CMK (cell line): ENCODE measurements at regions not wholly inside any gene's neighbourhood (a gene's known extent, or its start where the extent isn't known, plus 50 kb on each side); places are given as distances from the start of the nearest gene placed in this dataset.
"Not testable (repeated sequence)": the region's sequence is repeated elsewhere in the genome, so short reads cannot be mapped to it uniquely, and the experiment has no call there.

Experiments used
- DNase-seq: peaks from one replicate; pipeline ENCODE4 v3.0.0-alpha.2; 2010; ENCODE audit warnings: low read depth

DNA sequence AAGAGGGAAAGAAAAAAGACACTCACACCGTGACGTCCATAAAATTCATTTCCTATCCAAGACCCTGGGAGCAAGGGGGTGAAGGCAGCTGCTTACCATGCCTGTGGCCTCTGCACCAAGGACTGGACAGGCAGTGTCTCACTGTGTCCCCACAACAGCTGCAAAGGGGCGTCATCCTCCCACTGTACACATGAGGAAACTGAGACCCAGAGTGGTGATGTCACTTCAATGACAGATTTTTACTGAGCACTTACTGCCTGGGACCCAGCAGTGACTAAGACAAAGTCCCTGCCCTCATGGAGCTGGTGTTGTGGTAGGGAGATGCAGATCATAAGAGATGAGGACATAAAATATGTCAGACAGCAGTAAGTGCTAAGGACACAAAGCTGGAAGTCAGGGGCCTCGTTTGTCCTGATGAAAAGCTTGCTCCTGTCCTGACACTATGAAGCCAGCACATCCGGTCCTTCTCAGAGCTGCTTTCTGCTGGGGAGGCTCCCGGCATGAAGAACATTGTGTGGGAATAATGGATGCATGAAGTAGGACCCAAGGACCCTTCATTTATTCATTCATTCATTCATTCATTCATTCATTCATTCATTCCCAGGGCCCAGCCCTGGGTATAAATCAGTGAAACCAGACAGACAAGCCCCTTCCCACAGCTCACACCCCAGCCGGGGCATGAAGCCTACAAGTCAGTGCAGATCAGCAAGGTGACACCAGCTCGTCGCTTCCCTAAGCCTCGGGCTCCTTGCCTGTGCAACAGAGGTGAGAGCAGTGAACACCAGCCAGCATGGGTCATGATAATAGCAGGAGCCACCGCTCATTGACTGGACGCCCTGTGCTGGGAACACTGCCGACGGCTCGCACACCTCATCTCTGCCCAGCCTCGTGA, 473.7 kb downstream of the MATN1 start:
- DNase-seq, result no peak

DNA sequence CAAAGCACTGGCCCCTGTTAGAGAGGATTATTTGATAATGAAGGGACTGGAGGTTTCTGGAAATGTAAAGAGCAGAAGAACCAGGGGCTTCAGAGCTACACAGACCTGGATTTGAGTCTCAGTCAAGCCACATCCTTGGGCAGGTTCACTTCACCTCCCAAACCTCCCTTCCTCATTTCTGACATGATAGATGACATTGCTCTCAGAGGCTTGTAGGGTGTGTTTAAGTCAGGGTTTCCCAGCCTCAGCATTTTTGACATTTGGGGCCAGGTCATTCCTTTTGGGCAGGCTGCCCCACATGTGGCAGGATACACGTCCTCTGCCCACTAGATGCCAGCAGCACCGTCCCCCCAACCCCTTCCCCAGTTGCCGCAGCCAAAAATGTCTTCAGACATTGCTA, 474.6 kb downstream of the MATN1 start:
- no peak for DNase-seq

DNA sequence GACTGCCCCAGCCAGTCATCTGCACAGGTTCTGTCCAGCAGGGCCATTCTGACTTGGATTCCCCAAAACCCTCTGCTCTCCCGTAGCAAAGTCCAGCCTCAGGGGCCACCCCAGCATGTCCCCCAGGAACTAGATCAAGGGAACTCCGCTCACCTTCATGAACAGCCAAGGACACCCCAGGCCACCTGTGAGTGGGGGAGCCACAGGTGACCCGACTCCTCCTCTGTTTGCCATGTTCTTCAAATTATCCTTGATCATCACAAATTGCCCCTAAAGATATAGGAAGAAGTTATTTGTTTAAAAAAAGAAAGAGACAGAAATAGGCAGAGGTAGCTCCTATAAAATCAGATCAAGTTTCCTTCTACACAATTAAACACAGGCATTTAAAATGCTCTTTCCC, 475.0 kb downstream of the MATN1 start:
- DNase-seq, result no peak

DNA sequence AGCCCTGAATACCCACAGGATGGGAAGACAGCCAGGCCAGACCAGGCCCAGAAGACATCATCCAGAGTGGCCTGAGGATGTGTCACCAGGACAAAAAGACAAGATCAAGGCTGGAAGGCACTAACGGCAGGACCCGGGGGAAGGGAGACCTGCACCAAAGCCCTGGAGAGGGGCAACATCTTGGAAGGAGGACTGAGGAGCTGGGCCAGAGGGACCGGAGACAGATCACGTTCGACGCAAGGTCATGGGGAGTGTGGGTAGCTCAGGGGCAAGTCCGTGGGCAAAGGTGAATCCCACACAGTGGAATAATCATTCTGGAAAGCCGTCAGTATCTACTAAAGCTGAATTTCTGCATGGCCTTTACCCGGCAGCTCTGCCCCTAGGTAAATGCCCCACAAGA, 478.6 kb downstream of the MATN1 start:
- no peak for DNase-seq

DNA sequence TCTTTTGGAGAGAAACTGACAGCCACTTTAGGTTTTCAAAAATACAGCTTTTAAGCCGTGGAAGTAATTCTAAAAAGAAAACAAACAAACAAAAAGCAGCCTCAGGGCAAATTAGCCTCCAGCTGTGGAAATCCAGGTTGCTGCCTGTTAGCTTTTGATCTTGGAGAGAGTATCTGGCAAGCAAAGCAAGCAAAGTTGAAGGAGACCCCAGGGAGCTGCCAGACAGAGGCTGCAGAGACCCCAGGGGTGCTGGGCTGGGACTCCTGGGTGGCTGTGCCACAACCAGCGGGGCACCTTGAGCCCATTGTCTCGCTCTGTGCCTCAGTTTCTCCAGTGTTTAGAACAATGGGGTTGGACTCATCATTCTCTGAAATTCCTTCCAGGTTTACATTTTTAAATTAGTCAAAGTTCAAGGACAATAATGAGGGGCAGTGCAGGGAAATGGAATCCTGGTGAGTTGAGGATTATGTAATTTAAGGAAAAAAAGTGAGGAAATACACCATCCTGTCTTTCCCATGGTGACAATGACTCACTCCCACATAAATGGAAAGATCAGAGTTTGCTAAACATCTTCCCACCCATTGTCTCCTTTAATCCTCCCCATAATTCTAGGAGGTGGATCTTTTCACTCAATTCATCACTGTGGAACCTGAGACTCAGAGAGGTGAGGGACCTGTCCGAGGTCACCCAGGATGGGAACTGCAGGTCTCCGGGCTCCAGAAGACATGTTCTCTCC, 480.5 kb downstream of the MATN1 start:
- no peak for DNase-seq

DNA sequence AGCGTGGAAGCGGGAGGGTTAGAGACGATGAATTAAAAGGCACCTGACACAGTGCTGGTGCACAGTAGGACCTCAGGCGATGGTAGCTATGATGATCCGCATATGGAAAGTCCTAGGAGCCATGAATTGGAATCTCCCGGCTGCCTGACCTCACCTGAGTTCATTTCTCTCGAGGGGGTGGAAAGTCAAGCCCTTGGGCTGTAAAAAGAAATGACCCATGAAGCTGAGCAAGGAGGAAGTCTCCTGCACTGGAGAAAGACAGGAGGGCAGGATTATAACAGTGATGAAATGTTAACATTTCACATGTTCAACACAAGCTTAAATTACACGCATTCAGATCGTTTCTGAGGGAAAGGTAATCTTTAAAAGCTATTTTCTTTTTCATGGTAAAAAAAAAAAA, 481.2 kb downstream of the MATN1 start:
- no peak for DNase-seq

DNA sequence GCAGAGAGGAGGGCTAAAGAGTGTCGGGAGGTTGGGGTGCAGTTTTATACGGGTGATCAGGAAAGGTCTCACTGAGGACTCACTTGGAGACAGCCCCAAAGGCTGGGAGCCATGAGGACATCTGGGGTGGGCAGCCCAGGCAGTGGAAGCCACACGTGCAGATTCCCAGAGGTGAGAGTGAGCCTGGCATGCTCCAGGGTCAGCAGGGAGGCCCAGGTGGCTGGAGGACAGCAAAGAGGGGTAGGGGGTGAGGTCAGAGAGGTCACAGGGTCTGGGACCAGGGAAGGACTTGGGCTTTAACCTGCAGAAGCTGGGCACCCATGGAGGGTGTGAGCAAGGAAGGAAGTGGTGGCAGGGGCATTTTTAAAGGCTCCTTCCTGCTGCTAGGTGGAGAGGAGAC, 481.7 kb downstream of the MATN1 start:
- no peak for DNase-seq

DNA sequence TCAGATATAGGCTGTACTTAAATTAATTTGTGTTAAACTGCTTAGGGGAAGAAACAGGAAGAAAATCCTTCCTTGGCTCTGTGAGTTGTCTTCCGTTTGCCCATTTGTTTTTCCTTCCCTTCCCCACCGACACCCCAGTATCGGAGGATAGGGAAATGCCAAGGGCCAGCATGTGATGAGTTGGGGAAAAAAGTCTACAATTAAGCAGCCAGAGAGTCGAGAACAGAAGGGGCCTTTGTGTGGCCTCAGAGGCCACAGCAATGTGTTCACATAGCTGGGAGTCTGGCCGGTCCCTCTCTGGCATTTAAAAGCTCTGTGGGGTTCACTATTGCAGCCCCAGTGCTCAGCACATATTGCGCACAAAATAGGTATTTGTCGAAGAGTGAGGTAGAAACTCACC, 489.3 kb downstream of the MATN1 start:
- DNase-seq, result no peak

DNA sequence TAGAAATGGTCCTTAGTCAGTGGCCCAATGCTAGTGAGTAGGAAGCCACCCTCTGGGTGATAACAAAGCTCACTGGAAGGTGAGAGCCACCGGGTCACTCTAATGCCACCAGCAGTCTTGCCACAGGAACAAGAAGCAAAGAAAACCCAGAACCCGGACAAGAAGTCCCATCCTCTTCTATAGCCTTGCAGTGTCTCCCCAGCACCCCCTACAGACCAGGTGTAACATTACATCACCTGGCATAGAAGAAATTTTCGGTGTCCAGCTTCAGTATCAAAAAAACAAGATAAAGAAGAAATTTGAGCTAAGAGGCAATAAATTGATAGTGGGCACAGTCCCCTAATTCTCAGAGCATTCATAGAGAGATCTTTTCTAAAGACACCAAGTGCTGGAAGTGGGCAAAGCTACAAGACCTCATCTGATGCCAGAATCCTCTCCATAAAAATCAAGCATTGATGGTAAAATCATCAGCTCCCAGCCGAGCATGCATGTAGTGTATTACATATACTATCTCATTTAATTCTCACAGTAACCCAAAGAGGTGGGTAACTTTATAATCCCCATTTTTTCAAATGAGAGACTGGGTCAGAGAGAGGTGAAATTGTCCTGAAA, 491.0 kb downstream of the MATN1 start:
- DNase-seq, result no peak

DNA sequence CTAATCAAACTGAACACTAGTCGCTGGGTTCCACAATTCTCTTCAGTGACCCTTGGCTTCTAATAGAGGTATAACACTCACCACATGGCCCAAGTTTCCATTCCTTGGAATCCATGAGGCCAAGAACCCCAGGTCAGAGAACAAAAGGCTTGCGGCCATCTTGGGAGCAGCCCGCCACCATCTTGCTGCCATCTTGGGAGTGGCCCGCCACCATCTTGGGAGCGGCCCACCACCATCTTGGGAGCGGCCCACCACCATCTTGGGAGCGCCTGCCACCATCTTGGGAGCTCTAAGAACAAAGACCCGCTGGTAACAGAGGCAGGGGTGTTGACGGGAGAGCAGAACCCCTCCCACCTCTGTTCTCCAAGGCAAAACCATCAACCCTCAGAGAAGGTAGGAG, 493.4 kb downstream of the MATN1 start:
- no peak for DNase-seq

DNA sequence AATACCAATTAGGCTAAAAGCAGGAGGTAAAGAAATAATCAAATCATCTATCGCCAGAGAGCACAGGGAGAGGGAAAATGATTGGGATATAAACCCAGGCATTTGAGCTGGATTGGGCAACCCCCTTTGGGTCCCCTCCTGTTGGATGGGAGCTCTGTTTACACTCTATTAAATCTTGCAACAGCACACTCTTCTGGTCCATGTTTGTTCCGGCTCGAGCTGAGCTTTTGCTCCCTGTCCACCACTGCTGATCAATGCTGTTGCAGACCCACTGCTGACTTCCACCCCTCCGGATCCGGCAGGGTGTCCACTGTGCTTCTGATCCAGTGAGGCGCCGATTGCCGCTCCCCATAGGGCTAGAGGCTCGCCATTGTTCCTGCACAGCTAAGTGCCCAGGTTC, 493.8 kb downstream of the MATN1 start:
- DNase-seq, result no peak

DNA sequence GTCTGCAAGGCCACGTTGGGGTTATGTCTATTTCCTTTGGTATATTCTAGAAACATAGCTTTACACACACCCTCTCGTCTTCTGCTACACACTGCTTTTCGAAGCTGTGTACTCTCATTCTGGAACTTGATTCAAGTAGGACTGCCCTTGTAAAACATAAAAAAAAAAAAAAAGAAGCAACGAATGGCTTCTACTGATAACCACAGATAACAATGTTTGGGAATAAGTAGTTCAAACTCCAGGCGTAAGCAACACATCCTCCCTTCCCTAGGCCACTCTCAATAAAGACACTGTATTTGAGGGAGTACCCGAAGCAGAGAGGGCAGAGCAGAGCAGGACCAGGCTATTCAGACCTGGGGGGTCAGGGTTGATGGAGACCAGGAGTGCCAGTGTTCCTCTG, 496.7 kb downstream of the MATN1 start:
- DNase-seq, result no peak

DNA sequence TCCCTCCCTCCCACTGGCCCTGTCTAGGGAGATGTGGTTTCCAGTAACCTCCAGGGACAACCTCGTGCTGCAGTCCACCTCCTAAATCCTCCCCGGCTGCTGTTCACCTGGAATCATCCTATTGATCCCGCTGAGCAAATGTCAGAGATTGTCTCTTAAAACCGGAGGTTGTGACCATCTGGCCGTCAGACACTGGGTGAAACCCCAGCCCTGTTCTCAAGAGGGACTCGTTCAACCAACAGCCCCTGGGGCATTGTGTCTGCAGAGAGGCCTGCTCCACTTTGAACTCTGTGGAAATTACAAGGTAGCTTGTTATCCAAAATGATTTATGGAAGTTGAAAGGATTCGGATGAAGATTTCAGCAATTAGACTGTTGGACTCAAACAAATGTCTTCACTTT, 498.0 kb downstream of the MATN1 start:
- no peak for DNase-seq

DNA sequence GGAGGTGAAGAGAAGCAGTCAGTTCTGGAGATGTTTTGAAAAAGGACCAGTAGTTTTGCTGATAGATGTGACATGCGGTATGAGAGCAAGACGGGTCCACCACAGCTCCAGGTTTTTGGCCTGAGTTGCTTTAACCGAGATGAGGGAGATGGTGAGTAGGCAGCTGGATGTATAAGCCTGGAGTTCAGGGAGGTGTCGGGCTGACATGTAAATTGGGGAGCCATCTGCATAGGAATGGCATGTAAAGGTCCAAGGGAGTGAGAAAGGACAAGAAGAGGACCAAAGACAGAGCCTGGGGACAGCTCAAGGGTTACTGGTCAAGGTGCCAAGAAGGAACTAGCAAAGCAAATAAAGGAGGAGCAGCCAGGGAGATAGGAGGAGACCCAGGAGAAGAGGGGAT, 503.7 kb downstream of the MATN1 start:
- DNase-seq, result no peak

DNA sequence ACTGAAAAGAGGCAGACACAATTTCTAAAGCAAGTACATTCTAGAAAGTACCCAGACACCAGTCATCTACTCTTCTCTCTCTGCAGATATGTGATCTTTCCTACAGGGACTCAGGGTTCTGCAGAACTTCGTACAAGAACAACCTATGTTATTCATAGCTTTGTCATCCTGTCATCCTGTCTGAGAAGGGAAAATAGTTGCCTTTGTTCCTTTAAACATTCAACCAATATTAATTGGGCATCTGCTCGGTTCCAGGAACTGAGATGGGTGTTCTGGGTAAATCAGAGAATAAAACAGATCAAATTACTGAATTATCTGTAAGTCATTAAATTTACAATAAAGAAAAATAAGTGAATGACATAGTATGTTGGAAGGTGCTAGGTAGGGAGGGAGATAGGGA, 504.9 kb downstream of the MATN1 start:
- DNase-seq, result no peak

DNA sequence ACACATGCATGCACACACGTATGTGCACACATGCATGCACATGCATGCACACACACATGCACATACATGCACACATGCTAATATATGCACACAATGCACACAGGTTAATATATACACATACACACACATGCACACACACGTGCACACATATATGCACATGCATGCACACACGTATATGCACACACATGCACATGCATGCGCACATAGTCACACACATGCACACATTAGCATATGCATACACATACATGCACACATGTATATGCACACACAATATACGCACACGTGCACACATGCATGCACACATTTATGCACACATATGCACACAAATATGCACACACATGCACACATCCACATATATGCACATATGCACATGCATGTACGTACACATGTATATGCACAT, 506.8 kb downstream of the MATN1 start:
- DNase-seq, result no peak

DNA sequence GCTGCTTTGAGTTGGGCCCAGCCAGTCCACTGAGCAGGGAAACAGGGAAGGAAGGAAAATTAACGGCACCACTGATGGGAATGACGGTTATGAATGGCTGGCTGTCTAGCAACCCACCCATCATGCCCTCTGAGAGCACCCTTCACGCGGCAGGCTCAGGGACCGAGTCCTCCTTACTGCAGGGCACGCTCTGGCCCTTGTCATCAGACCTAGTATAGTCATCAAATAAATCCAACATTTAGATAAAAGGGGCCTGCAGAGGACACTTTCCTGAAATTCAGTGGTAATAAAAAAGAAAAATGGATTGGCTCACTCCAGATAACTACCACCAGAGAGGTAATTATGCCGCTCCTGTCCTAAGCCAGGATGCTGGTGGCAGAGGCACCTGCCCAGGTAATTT, 509.4 kb downstream of the MATN1 start:
- DNase-seq, result no peak

DNA sequence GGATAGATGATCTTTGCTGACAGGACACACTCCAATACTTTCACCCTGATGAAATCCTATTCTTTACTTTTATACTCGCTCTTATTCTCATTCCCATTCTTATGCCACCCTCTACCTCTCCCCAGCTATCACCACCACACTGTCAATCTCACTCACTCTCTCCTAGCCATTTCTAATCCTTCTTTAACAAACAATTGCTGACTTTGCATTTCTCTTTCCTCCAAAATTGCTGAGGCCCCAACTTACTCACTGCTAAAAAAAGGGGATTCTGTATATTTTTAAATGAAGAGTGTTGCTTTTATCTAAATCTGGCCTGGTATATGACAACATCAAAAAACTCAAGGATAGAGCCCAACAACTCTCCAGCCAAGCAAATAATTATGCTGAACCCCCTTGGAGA, 515.4 kb downstream of the MATN1 start:
- not testable (repeated sequence) for DNase-seq

DNA sequence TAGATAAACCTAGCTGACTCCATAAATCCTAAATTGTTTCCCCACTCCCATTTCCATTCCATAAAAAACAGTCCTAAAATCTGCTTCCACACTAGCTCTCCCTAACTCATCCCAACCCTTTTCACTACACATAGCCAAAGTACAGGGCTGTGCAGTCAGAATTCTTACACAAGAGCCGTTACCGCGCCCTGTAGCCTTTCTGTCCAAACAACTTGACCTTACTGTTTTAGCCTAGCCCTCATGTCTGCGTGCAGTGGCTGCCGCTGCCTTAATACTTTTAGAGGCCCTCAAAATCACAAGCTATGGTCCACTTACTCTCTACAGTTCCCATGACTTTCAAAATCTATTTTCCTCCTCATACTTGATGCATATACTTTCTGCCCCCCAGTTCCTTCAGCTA, 516.8 kb downstream of the MATN1 start:
- DNase-seq, result not testable (repeated sequence)

DNA sequence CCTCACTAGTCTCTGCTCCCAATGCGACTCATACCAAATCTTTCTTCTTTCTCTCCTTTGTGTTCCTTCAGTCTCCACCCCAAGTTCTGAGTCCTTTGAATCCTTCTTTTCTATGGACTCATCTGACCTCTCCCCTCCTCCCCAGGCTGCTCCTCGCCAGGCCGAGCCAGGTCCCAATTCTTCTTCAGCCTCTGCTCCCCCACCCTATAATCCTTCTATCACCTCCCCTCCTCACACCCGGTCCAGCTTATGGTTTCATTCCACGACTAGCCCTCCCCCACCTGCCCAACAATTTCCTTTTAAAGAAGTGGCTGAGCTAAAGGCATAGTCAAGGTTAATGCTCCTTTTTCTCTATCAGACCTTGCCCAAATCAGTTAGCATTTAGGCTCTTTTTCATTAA, 518.5 kb downstream of the MATN1 start:
- DNase-seq, result not testable (repeated sequence)

DNA sequence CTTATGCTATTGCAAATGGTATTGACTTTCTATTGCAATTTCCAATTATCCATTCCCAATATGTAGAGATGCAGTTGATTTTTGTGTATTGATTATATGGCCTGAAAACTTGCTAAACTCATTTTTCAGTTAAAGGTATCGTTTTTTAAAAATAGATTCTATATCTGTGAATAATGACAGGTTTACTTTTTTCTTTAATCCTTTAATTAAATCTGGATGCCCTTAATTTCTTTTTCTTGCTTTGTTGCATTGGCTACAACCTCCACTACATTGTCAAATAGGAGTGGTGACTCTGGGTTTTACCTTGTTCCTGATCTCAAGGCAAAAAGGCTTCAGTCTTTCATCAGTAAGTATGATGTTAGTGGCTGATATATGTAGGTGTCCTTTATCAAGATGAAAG, 522.4 kb downstream of the MATN1 start:
- DNase-seq, result no peak

DNA sequence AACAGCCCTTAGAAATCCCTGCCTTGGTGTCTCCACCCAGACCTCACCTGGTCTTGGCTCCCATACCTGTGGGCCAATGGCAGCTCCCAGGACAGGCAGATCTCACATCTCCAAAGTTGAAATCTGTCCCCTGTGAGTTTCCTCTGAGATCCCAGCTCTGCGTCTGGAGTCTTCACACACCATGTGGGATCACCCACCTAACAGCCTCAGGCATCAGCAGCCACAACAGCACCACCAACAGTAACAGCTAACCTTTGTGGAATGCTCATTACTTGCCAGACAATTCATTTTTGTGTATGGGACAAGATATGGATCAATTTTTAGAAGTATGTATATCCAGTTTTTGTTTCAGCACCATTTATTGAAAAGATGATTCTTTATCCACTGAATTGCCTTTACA, 523.2 kb downstream of the MATN1 start:
- no peak for DNase-seq

DNA sequence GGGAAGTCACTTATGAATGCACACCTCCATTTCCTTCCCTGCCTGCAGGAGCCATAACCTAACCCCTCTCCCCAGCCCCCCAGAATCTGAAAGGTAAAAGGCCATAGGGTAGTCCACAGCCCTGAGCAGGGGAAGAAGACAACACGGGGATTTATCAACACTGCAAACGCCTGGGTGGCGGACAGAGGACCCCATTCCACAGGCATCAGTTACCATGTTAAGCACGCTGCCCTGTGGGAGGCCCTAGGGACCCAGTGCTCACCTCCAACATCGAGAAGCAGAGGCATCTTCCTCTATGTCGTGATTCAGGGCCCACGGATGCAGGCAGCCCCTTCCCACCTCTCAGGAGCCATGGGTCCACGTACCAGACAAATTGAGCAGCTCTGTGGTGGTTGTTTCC, 523.8 kb downstream of the MATN1 start:
- no peak for DNase-seq
